Skin epidermis (tissue), 12 donors: ENCODE measurements at regions not wholly inside any gene's neighbourhood (a gene's known extent, or its start where the extent isn't known, plus 50 kb on each side); places are given as distances from the start of the nearest gene placed in this dataset.
"Not testable (repeated sequence)": the region's sequence is repeated elsewhere in the genome, so short reads cannot be mapped to it uniquely, and the experiment has no call there.

Experiments used
- H3K27ac ChIP-seq, 21 experiments: fragments of 200-600 bp; sonication (generic) in 11 of 21; one replicate each; pipeline ENCODE4 v1.5.0; 2020; ENCODE audit warnings: mild to moderate bottlenecking in 3 of 21, inconsistent platforms in 2 of 21, moderate library complexity in 2 of 21
- H3K4me3 ChIP-seq, 7 experiments: fragments of 200-600 bp; sonication (generic) in 2 of 7; one replicate each; pipeline ENCODE4 v1.5.0; 2020; ENCODE audit warnings: inconsistent platforms in 2 of 7, mild to moderate bottlenecking in 2 of 7, moderate library complexity in 1 of 7

DNA sequence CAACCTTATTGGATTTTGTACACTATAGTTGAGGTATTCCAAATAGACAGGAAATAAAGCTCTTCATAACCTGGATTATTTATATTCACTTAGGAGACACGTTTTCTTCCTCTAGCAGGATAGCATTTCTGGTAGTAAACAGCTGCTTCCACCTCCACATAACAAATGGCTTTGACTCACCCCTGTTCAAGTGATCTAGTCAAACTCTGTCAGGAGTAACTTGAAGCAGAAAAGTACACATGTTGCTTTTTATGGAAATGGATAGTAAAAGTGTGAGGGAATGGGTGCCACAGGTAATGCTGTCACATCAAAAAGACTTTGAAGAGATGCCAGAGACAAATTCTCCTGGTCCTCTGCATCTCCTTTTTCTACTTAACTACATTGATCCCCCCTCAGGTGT, 258.7 kb upstream of the SLC7A11 start:
- Histone ChIP-seq H3K27ac (no peak overlapping the region), H3K4me3 (no peak overlapping the region)

- H3K4me3 ChIP-seq: no peak overlapping the region
- no peak overlapping the region for H3K27ac ChIP-seq
These were observed 257.5 kb upstream of the SLC7A11 start for GRCh38 chr4:138499627-138500026.

- H3K4me3 ChIP-seq: no peak overlapping the region
These were observed 252.8 kb upstream of the SLC7A11 start for GRCh38 chr4:138494931-138495330.

DNA sequence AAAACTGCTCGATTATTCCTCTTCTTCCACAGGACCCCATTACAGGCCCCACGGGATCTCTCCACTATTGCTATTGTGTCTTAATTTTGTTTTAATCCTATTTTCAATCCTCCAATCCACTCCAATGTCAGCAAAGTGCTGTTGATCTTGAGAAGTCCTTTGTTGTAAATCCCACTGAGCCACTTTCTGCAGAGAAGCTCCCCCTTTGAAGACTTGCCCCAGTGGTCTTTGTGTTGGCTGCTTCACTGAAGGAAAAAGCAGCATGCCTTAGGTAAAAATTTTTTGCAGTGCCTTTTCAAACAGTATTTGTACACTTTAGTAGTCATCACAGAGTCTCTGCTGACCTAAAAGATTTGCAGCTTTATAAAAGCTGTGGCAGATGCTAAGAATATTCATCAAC, 252.0 kb upstream of the SLC7A11 start:
- no peak overlapping the region for H3K4me3 ChIP-seq
- no peak overlapping the region for H3K27ac ChIP-seq

More at GRCh38 chr4:138494931-138495330, 252.8 kb upstream of the SLC7A11 start:
- no peak overlapping the region for H3K27ac ChIP-seq

- H3K4me3 ChIP-seq: no peak overlapping the region
- H3K27ac ChIP-seq: no peak overlapping the region
These were observed 250.0 kb upstream of the SLC7A11 start for GRCh38 chr4:138492176-138492575.

GRCh38 chr4:138488533-138488932, 246.4 kb upstream of the SLC7A11 start:
- no peak overlapping the region for H3K4me3 ChIP-seq

GRCh38 chr4:138487670-138488069, 245.5 kb upstream of the SLC7A11 start:
- Histone ChIP-seq H3K27ac (no peak overlapping the region), H3K4me3 (no peak overlapping the region)

More at GRCh38 chr4:138488533-138488932, 246.4 kb upstream of the SLC7A11 start:
- H3K27ac ChIP-seq: no peak overlapping the region

GRCh38 chr4:138487230-138487629, 245.1 kb upstream of the SLC7A11 start:
- Histone ChIP-seq H3K27ac (no peak overlapping the region), H3K4me3 (no peak overlapping the region)

GRCh38 chr4:138485498-138485897, 243.3 kb upstream of the SLC7A11 start:
- no peak overlapping the region for H3K27ac ChIP-seq

DNA sequence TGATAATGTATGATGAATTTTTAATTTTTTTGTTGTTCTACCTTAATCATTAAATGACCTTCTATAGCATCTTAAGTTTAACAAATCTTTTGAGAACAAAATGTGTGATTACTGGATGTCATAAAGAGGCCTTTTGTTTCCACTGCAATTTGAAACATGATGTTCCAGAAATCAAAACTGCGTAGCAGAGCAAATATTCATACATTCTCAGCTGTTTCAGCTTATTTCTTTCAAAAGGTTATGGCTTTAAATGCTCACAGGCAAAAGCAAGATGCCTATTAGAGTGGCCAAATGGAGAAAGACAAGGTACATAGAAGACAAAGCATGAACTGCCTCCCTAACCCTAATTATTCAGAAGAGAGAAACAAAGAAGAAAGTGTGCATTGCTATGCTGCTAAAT, 233.0 kb upstream of the SLC7A11 start:
- H3K27ac ChIP-seq: no peak overlapping the region
- no peak overlapping the region for H3K4me3 ChIP-seq

More at GRCh38 chr4:138485498-138485897, 243.3 kb upstream of the SLC7A11 start:
- no peak overlapping the region for H3K4me3 ChIP-seq

DNA sequence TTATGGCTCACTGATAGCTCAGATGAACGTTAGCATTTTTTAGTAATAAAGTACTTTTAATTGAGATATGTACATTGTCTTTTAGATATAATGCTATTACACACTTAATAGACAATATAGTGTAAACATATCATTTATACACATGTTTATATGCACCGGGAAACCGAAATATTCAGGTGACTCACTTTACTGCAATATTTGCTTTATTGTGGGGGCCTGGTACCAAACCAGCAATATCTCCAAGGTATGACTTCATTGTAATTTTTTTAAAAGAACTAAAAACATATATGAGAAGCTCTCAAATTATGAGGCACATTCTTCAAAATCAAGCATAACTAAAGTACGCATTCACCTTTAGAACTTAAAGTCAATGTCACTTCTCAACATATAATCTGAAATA, 231.2 kb upstream of the SLC7A11 start:
- H3K4me3 ChIP-seq: no peak overlapping the region
- no peak overlapping the region for H3K27ac ChIP-seq

- no peak overlapping the region for H3K4me3 ChIP-seq
- H3K27ac ChIP-seq: no peak overlapping the region
These were observed 218.6 kb upstream of the SLC7A11 start for GRCh38 chr4:138460477-138461414.

DNA sequence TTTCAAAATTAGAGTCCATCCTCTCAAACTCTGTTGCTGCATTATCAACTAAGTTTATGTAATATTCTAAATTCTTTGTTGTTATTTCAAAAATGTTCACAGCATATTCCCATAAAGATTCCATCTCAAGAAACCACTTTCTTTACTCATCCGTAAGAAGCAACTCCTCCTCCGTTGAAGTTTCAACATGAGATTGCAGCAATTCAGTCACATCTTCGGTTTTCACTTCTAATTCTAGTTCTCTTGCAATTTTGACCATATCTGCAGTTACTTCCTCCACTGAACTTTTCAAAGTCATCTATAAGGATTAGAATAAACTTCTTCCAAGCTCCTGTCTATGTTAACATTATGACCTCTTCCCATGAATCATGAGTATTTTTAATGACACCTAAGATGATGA, 216.6 kb upstream of the SLC7A11 start:
- Histone ChIP-seq H3K4me3 (no peak overlapping the region), H3K27ac (no peak overlapping the region)

DNA sequence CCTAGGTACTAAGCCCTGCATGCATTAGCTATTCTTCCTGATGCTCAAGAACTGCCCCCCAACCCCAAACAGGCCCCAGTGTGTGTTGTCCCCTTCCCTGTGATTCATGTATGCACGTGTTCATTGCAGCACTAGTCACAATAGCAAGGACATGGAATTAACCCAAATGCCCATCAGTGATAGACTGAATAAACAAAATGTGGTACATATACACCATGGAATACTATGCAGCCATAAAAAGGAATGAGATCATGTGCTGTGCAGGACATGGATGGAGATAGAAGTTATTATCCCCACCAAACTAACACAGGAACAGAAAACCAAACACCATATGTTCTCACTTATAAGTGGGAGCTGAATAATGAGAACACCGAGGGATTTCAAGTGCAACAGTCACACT, 214.2 kb upstream of the SLC7A11 start:
- H3K4me3 ChIP-seq, H3K27ac ChIP-seq: not testable (repeated sequence)

DNA sequence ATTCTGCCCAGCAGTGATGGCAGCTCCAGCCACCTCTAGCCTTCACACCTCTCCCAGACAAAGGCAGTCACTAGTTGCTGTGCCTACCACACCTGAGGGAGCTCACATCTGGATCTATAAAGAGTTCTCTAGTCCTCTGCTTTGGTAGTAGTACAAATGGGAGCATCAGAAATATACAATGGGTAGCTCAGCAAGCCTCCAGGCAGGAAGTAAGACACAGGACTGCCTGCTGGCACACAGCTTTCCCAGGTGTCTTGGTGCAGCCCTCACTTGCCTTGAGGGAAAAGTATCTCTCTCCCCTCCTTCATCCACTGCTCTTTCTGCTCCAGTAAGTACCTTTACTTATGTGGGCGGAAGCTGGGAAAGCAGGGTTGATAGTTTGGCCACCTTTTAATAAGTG, 212.9 kb upstream of the SLC7A11 start:
- Histone ChIP-seq H3K27ac (no peak overlapping the region), H3K4me3 (no peak overlapping the region)

GRCh38 chr4:138452826-138453225, 210.7 kb upstream of the SLC7A11 start:
- Histone ChIP-seq H3K4me3 (no peak overlapping the region), H3K27ac (no peak overlapping the region)

DNA sequence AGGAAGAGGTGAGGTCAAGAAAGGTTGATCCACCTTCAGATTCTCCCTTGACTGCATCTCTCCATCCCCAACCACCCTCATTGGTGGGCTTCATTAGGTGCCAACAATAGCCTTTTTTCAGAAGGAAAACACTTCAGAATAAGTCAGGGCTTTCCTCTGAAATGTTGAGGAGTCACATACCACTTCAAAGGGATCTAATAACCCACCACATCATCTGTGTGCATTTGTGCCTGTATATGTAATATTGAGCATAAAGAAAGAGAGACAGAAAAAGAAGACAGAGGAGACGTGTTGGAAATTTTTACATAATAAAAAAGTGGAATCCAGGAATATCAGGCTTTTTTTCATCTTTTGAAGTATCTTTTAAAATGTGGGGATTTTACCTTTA, 209.1 kb upstream of the SLC7A11 start:
- Histone ChIP-seq H3K4me3 (no peak overlapping the region), H3K27ac (no peak overlapping the region)

DNA sequence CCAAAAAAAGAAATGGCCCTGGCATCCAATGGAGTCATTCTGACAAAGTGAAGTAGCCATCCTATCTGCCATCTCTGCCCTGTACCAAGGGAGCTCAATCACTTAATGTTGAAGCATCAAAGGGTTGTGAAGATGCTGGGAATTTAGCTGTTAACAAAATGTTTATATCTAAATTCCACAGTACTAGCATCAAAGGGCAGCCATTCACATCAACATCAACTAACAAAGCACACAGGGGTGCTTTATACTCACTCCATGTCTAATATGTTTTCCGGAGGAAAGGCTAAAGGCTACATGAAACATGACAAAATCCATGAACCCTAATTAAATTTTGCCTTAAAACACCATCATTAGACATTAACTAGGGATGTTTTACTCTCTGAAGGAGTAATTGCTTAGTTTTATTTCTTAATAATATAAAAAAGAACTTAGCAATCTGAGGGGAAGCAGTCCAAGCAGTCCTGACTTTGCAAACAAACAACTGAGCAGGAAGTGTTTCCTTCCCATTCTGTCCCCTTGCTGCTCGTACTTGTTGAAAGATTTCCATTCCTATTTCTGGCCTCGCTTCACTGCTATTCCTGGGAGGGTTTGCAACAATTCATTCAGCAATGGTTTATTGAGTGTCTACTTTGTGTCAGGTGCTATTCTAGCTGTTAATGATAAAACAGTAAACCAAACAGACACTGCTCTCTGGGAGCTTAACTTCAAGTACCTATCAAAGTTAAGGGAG, 208.6 kb upstream of the SLC7A11 start:
- H3K27ac ChIP-seq: no peak overlapping the region
- H3K4me3 ChIP-seq: no peak overlapping the region

- Histone ChIP-seq H3K4me3 (no peak overlapping the region), H3K27ac (no peak overlapping the region)
These were observed 207.8 kb upstream of the SLC7A11 start for GRCh38 chr4:138449938-138450337.

- H3K27ac ChIP-seq: no peak overlapping the region
- no peak overlapping the region for H3K4me3 ChIP-seq
These were observed 206.0 kb upstream of the SLC7A11 start for GRCh38 chr4:138448169-138448568.

GRCh38 chr4:138446456-138446855, 204.3 kb upstream of the SLC7A11 start:
- H3K4me3 ChIP-seq: no peak overlapping the region
- no peak overlapping the region for H3K27ac ChIP-seq
